ENCODE measurements at regions not wholly inside any gene's neighbourhood (a gene's known extent, or its start where the extent isn't known, plus 50 kb on each side); places are given as distances from the start of the nearest gene placed in this dataset.

DNA sequence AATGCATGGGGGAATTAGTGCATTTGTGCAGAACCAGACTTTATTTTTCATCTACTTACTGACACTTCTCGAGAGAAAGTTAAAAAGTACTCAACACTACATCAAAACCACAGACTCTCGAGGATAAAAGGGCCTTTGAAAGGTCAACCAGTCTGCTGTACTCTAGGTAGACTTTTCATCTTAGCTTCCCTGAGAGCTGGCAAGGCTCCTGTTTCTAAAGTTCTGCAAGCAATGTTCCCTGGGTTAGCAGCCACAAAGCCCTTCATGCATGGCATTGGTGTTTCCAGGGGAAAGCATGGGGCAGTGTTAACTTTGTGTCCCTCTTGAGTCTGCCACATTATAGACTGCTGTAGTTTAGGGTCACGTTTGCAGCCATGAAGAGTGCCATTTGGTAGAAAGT is 106.4 kb upstream of the PFN2 start:
- Histone ChIP-seq H3K27ac (ENCODE audit: low read length in 2 of 2) (no peak overlapping the region), H3K4me1 (ENCODE audit: control insufficient read depth in 2 of 2, insufficient read depth in 2 of 2, low read length in 2 of 2) (no peaks in the 10 kb centered on the region), H2AFZ (ENCODE audit: insufficient read depth, low read depth, low read length, poor library complexity, severe bottlenecking) (no peak overlapping the region), H3K4me2 (replicated peaks; ENCODE audit: low read depth, low read length, poor library complexity, severe bottlenecking) (no peak overlapping the region), H3K79me2 (ENCODE audit: control insufficient read depth, insufficient read depth, low read length) (no peaks in the 10 kb centered on the region), H3K9me3 (ENCODE audit: control extremely low read depth in 1 of 3, control insufficient read depth in 2 of 3, insufficient read depth in 1 of 3, low read length in 2 of 3) (no peaks in the 10 kb centered on the region), H4K20me1 (ENCODE audit: control insufficient read depth, insufficient read depth, low read length, poor library complexity, severe bottlenecking) (no peaks in the 10 kb centered on the region), H3K9ac (ENCODE audit: low read length) (no peak overlapping the region), H3K4me3 (ENCODE audit: control extremely low read depth in 1 of 5, extremely low read depth in 1 of 5, insufficient read depth in 1 of 5, low read depth in 2 of 5, low read length in 4 of 5) (no peak overlapping the region), H3K36me3 (replicated peaks in 1 of 2; ENCODE audit: control extremely low read depth in 1 of 2, control insufficient read depth in 1 of 2, extremely low read depth in 1 of 2, insufficient read depth in 2 of 2, low read length in 1 of 2) (no peaks in the 10 kb centered on the region), H3K27me3 (replicated peaks in 1 of 4; ENCODE audit: control extremely low read depth in 1 of 4, control insufficient read depth in 3 of 4, insufficient read depth in 4 of 4, low read length in 3 of 4) (no peaks in the 10 kb centered on the region)
- intact Hi-C loops (cut with micrococcal nuclease): no loop called here
- Mint-ChIP-seq H3K9me3 (ENCODE audit: insufficient read depth) (no peaks in the 10 kb centered on the region), H3K4me3 (no peak overlapping the region), H3K27ac (no peak overlapping the region), H3K4me1 (peaks cover 6% of the 10 kb centered on the region), H3K27me3 (no peaks in the 10 kb centered on the region)
- WGBS (ENCODE audit: insufficient coverage): 56% methylated on average over 2 of the region's 3 CpGs
- DNase-seq (no peak), ATAC-seq (ENCODE audit: low read depth) (no peak)
- TF ChIP-seq EZH2 (IDR thresholded peaks at IDR 0.05; ENCODE audit: borderline replicate concordance, insufficient read depth, low read depth, low read length, poor library complexity, severe bottlenecking) (no peak), CTCF (IDR thresholded peaks at IDR 0.05) (no peak)
- ChIA-PET POLR2A (no interaction called here), CTCF (no interaction called here)

DNA sequence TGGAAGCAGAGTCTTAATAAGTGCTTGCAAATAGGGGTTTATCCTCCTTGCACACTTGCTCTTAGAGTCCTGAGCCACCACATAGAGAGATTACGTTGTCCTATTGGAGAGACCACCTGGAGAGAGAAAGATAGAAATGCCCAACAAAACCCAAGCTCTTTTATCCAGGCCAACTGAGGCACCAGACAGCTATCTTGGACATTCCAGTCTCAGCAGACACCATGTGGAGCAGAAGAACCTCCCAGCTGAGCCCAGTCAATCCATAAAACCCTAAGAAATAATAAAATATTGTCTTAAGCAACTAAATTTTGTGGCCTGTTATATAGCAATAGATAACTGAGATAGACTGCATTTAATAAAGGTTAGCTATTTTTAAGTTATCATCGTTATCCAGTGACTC is 105.7 kb upstream of the PFN2 start:
- Histone ChIP-seq H3K36me3 (replicated peaks in 1 of 2; ENCODE audit: control extremely low read depth in 1 of 2, control insufficient read depth in 1 of 2, extremely low read depth in 1 of 2, insufficient read depth in 2 of 2, low read length in 1 of 2) (no peaks in the 10 kb centered on the region), H4K20me1 (ENCODE audit: control insufficient read depth, insufficient read depth, low read length, poor library complexity, severe bottlenecking) (no peaks in the 10 kb centered on the region), H3K9ac (ENCODE audit: low read length) (no peak overlapping the region), H3K4me2 (replicated peaks; ENCODE audit: low read depth, low read length, poor library complexity, severe bottlenecking) (no peak overlapping the region), H3K27me3 (replicated peaks in 1 of 4; ENCODE audit: control extremely low read depth in 1 of 4, control insufficient read depth in 3 of 4, insufficient read depth in 4 of 4, low read length in 3 of 4) (no peaks in the 10 kb centered on the region), H3K4me3 (ENCODE audit: control extremely low read depth in 1 of 5, extremely low read depth in 1 of 5, insufficient read depth in 1 of 5, low read depth in 2 of 5, low read length in 4 of 5) (no peak overlapping the region), H3K79me2 (ENCODE audit: control insufficient read depth, insufficient read depth, low read length) (no peaks in the 10 kb centered on the region), H2AFZ (ENCODE audit: insufficient read depth, low read depth, low read length, poor library complexity, severe bottlenecking) (no peak overlapping the region), H3K4me1 (ENCODE audit: control insufficient read depth in 2 of 2, insufficient read depth in 2 of 2, low read length in 2 of 2) (no peaks in the 10 kb centered on the region), H3K27ac (ENCODE audit: low read length in 2 of 2) (no peak overlapping the region), H3K9me3 (ENCODE audit: control extremely low read depth in 1 of 3, control insufficient read depth in 2 of 3, insufficient read depth in 1 of 3, low read length in 2 of 3) (no peaks in the 10 kb centered on the region)
- ATAC-seq (ENCODE audit: low read depth) (no peak), DNase-seq (no peak)
- TF ChIP-seq CTCF (IDR thresholded peaks at IDR 0.05) (no peak), EZH2 (IDR thresholded peaks at IDR 0.05; ENCODE audit: borderline replicate concordance, insufficient read depth, low read depth, low read length, poor library complexity, severe bottlenecking) (no peak)
- Mint-ChIP-seq H3K27ac (no peak overlapping the region), H3K9me3 (ENCODE audit: insufficient read depth) (no peaks in the 10 kb centered on the region), H3K4me1 (peaks cover 6% of the 10 kb centered on the region), H3K4me3 (no peak overlapping the region), H3K27me3 (no peaks in the 10 kb centered on the region)
- WGBS (ENCODE audit: insufficient coverage): 100% methylated on average over 1 of the region's 2 CpGs
- ChIA-PET CTCF (no interaction called here), POLR2A (no interaction called here)
- intact Hi-C loops (cut with micrococcal nuclease): no loop called here
